PC-3 (cell line): ENCODE measurements at regions not wholly inside any gene's neighbourhood (a gene's known extent, or its start where the extent isn't known, plus 50 kb on each side); places are given as distances from the start of the nearest gene placed in this dataset.

Experiments used
- EZH2 ChIP-seq: fragments of 300-600 bp; sonication (generic); IDR thresholded peaks from one replicate; pipeline ENCODE4 v1.6.1; 2017; ENCODE audit warnings: antibody characterized with exemption, mild to moderate bottlenecking, low read length; ENCODE audit not compliant: unreplicated experiment
- EZH2phosphoT487 ChIP-seq: fragments of 300-600 bp; sonication (generic); IDR thresholded peaks from 2 replicates; pipeline ENCODE4 v1.6.1; 2018; ENCODE audit warnings: mild to moderate bottlenecking, antibody characterized with exemption, low read length, borderline replicate concordance
- TF ChIP-seq, protein P1 (sequence below): fragments of 300-600 bp; sonication (generic); conservative IDR thresholded peaks from 2 replicates; pipeline ENCODE4 v1.5.1; 2017; ENCODE audit warnings: antibody characterized with exemption, low read depth, mild to moderate bottlenecking, low read length

DNA sequence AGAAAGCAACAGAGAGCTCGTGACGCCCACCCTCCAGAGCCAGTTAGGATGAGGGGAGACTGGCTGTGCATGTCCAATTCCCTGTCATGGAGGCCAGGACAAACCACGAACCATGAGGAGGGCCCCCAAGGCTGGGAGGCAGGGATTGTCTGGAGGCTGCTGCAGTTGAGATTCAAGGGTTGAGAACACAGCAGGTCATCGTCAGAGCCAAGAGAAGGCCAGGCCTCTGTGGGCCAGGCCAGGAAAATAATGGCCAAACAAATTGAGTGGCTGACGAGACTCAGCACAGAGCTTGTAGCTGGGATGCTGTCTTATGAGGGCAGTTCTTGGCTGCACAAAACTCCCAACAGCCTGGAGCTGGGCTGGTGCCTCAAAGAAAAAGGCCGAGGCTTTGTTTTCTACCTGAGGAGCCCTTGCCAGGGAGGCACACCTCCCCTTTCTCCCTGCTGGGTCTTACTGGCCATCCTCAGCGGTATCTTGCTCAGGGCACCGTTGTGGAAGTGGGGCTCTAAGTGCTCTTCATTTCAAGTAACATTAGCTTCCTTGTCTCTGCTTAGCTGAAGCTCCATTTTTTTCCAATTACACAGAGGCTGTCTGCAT, 665.9 kb downstream of the BCL11B start:
- TF ChIP-seq, protein P1, sequence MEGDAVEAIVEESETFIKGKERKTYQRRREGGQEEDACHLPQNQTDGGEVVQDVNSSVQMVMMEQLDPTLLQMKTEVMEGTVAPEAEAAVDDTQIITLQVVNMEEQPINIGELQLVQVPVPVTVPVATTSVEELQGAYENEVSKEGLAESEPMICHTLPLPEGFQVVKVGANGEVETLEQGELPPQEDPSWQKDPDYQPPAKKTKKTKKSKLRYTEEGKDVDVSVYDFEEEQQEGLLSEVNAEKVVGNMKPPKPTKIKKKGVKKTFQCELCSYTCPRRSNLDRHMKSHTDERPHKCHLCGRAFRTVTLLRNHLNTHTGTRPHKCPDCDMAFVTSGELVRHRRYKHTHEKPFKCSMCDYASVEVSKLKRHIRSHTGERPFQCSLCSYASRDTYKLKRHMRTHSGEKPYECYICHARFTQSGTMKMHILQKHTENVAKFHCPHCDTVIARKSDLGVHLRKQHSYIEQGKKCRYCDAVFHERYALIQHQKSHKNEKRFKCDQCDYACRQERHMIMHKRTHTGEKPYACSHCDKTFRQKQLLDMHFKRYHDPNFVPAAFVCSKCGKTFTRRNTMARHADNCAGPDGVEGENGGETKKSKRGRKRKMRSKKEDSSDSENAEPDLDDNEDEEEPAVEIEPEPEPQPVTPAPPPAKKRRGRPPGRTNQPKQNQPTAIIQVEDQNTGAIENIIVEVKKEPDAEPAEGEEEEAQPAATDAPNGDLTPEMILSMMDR, result no peak
- TF ChIP-seq EZH2 (no peak), EZH2phosphoT487 (no peak)
